Neural cell (in vitro differentiated cells): ENCODE measurements at regions not wholly inside any gene's neighbourhood (a gene's known extent, or its start where the extent isn't known, plus 50 kb on each side); places are given as distances from the start of the nearest gene placed in this dataset.

ENCODE experiments used
- H2AFZ ChIP-seq: fragments of 200-600, 300-800 bp; sonication (generic), shearing (Covaris generic); 2 replicates; pipeline ENCODE4 v1.6.0; 2014; ENCODE audit warnings: low read depth, mild to moderate bottlenecking, antibody characterized with exemption, low read length, moderate library complexity
- H3F3A ChIP-seq: fragments of 200-600 bp; shearing (Covaris generic); 2 replicates; pipeline ENCODE4 v1.6.1; 2016; ENCODE audit warnings: mild to moderate bottlenecking, moderate library complexity, mixed read lengths, antibody characterized with exemption, low read length; ENCODE audit not compliant: insufficient read depth, poor library complexity, severe bottlenecking
- H3K27ac ChIP-seq: fragments of 200-600, 300-800 bp; sonication (generic), shearing (Covaris generic); 2 replicates; pipeline ENCODE4 v1.5.1; 2014; ENCODE audit warnings: mild to moderate bottlenecking, low read length, moderate library complexity
- H3K27me3 ChIP-seq: fragments of 300-800, 200-600 bp; sonication (generic), shearing (Covaris generic); 2 replicates; pipeline ENCODE4 v1.6.0; 2014; ENCODE audit warnings: mild to moderate bottlenecking, low read depth, low read length, moderate library complexity; ENCODE audit not compliant: insufficient read depth
- H3K36me3 ChIP-seq: fragments of 300-800, 200-600 bp; sonication (generic), shearing (Covaris generic); 2 replicates; pipeline ENCODE4 v1.5.1; 2014; ENCODE audit warnings: mild to moderate bottlenecking, antibody characterized with exemption, low read length, moderate library complexity; ENCODE audit not compliant: insufficient read depth
- H3K4me2 ChIP-seq: fragments of 300-800, 200-600 bp; sonication (generic), shearing (Covaris generic); 2 replicates; pipeline ENCODE4 v1.6.0; 2014; ENCODE audit warnings: mild to moderate bottlenecking, low read length
- H3K4me3 ChIP-seq: fragments of 300-800, 200-600 bp; sonication (generic), shearing (Covaris generic); 2 replicates; pipeline ENCODE4 v1.5.1; 2014; ENCODE audit warnings: mild to moderate bottlenecking, low read length, moderate library complexity
- H3K79me2 ChIP-seq: fragments of 200-600 bp; shearing (Covaris generic); replicated peaks from 2 replicates; pipeline ENCODE4 v1.6.0; 2014; ENCODE audit warnings: mild to moderate bottlenecking, low read length, moderate library complexity; ENCODE audit not compliant: insufficient read depth
- H3K9ac ChIP-seq: fragments of 300-800, 200-600 bp; sonication (generic), shearing (Covaris generic); 2 replicates; pipeline ENCODE4 v1.6.1; 2016; ENCODE audit warnings: mild to moderate bottlenecking, low read length, mixed read lengths
- H3K9me2 ChIP-seq: fragments of 200-600 bp; shearing (Covaris generic); 2 replicates; pipeline ENCODE4 v1.6.1; 2016; ENCODE audit warnings: mild to moderate bottlenecking, low read length, mixed read lengths; ENCODE audit not compliant: insufficient read depth
- H3K9me3 ChIP-seq: fragments of 200-600, 300-800 bp; sonication (generic), shearing (Covaris generic); 2 replicates; pipeline ENCODE4 v1.6.1; 2016; ENCODE audit warnings: mild to moderate bottlenecking, mixed run types, low read length, moderate library complexity, mixed read lengths
- H4K20me1 ChIP-seq: fragments of 200-600 bp; shearing (Covaris generic); 2 replicates; pipeline ENCODE4 v1.6.1; 2016; ENCODE audit warnings: mild to moderate bottlenecking, mixed run types; ENCODE audit not compliant: insufficient read depth
- CTCF ChIP-seq: fragments of 450-650 bp; IDR thresholded peaks from 2 replicates; pipeline ENCODE4 v1.5.1; 2014; ENCODE audit warnings: antibody characterized with exemption, mild to moderate bottlenecking, moderate library complexity; ENCODE audit not compliant: poor library complexity, severe bottlenecking
- EP300 ChIP-seq: fragments of 450-650 bp; conservative IDR thresholded peaks from 2 replicates; pipeline ENCODE4 v1.6.1; 2014; ENCODE audit warnings: antibody characterized with exemption, mild to moderate bottlenecking, moderate library complexity; ENCODE audit not compliant: poor library complexity, severe bottlenecking
- EZH2 ChIP-seq: fragments of 200-600, 300-800 bp; shearing (Covaris generic), sonication (generic); IDR thresholded peaks from 2 replicates; pipeline ENCODE4 v1.6.1; 2014; ENCODE audit warnings: antibody characterized with exemption, low read length, borderline replicate concordance, mild to moderate bottlenecking; ENCODE audit not compliant: insufficient read depth, poor library complexity, severe bottlenecking
- MXI1 ChIP-seq: fragments of 450-650 bp; conservative IDR thresholded peaks from 2 replicates; pipeline ENCODE4 v1.6.1; 2014; ENCODE audit warnings: antibody characterized with exemption, mild to moderate bottlenecking; ENCODE audit not compliant: poor library complexity, severe bottlenecking
- POLR2AphosphoS5 ChIP-seq: IDR thresholded peaks from 2 replicates; pipeline ENCODE4 v1.6.1; 2012
- RAD21 ChIP-seq: fragments of 450-650 bp; conservative IDR thresholded peaks from 2 replicates; pipeline ENCODE4 v1.6.1; 2014; ENCODE audit warnings: antibody characterized with exemption, mild to moderate bottlenecking, moderate library complexity
- SMC3 ChIP-seq: fragments of 450-650 bp; conservative IDR thresholded peaks from 2 replicates; pipeline ENCODE4 v1.6.1; 2014; ENCODE audit warnings: antibody characterized with exemption, mild to moderate bottlenecking, moderate library complexity; ENCODE audit not compliant: poor library complexity
- TAF1 ChIP-seq: IDR thresholded peaks from 2 replicates; pipeline ENCODE4 v1.6.1; 2012; ENCODE audit warnings: low read depth
- TF ChIP-seq, protein P1 (sequence below): IDR thresholded peaks from 2 replicates; pipeline ENCODE4 v1.6.1; 2012; ENCODE audit warnings: borderline replicate concordance

- Histone ChIP-seq H3K4me3 (no peak overlapping the region), H4K20me1 (no peaks in the 10 kb centered on the region), H3K36me3 (no peaks in the 10 kb centered on the region), H3K9ac (no peak overlapping the region), H3K9me2 (no peaks in the 10 kb centered on the region), H3F3A (no peaks in the 10 kb centered on the region), H3K4me2 (no peak overlapping the region), H3K79me2 (no peaks in the 10 kb centered on the region), H2AFZ (no peak overlapping the region), H3K27me3 (no peaks in the 10 kb centered on the region), H3K9me3 (no peaks in the 10 kb centered on the region), H3K27ac (no peak overlapping the region)
- TF ChIP-seq RAD21, result no peak
- TF ChIP-seq SMC3, result no peak
- TF ChIP-seq TAF1, result no peak
- TF ChIP-seq, protein P1, sequence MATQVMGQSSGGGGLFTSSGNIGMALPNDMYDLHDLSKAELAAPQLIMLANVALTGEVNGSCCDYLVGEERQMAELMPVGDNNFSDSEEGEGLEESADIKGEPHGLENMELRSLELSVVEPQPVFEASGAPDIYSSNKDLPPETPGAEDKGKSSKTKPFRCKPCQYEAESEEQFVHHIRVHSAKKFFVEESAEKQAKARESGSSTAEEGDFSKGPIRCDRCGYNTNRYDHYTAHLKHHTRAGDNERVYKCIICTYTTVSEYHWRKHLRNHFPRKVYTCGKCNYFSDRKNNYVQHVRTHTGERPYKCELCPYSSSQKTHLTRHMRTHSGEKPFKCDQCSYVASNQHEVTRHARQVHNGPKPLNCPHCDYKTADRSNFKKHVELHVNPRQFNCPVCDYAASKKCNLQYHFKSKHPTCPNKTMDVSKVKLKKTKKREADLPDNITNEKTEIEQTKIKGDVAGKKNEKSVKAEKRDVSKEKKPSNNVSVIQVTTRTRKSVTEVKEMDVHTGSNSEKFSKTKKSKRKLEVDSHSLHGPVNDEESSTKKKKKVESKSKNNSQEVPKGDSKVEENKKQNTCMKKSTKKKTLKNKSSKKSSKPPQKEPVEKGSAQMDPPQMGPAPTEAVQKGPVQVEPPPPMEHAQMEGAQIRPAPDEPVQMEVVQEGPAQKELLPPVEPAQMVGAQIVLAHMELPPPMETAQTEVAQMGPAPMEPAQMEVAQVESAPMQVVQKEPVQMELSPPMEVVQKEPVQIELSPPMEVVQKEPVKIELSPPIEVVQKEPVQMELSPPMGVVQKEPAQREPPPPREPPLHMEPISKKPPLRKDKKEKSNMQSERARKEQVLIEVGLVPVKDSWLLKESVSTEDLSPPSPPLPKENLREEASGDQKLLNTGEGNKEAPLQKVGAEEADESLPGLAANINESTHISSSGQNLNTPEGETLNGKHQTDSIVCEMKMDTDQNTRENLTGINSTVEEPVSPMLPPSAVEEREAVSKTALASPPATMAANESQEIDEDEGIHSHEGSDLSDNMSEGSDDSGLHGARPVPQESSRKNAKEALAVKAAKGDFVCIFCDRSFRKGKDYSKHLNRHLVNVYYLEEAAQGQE, result no peak
- TF ChIP-seq EP300, result no peak
- no peak for TF ChIP-seq CTCF
- TF ChIP-seq MXI1, result no peak
- TF ChIP-seq POLR2AphosphoS5, result no peak
- no peak for TF ChIP-seq EZH2
These were observed 164.0 kb upstream of the MAF start for GRCh38 chr16:79764415-79765110.

- TF ChIP-seq, protein P1, result no peak
- TF ChIP-seq RAD21 (no peak), CTCF (no peak), MXI1 (no peak), POLR2AphosphoS5 (no peak), EP300 (no peak), EZH2 (no peak), SMC3 (no peak), TAF1 (no peak)
- no peak overlapping the region for H3K27ac ChIP-seq
- H3F3A ChIP-seq, result no peaks in the 10 kb centered on the region
These were observed 161.7 kb upstream of the MAF start for GRCh38 chr16:79762217-79762616.

More at GRCh38 chr16:79762217-79762616, 161.7 kb upstream of the MAF start:
- Histone ChIP-seq H3K9ac (no peak overlapping the region), H3K27me3 (no peaks in the 10 kb centered on the region), H3K79me2 (no peaks in the 10 kb centered on the region), H3K4me3 (no peak overlapping the region), H3K9me3 (no peaks in the 10 kb centered on the region), H2AFZ (no peak overlapping the region), H3K36me3 (no peaks in the 10 kb centered on the region), H4K20me1 (no peaks in the 10 kb centered on the region), H3K4me2 (no peak overlapping the region), H3K9me2 (no peaks in the 10 kb centered on the region)
